Smooth muscle cell (in vitro differentiated cells): ENCODE measurements at regions not wholly inside any gene's neighbourhood (a gene's known extent, or its start where the extent isn't known, plus 50 kb on each side); places are given as distances from the start of the nearest gene placed in this dataset.
"Not testable (repeated sequence)": the region's sequence is repeated elsewhere in the genome, so short reads cannot be mapped to it uniquely, and the experiment has no call there.

ENCODE experiments used
- DNase-seq: peaks from one replicate; lab custom pipeline; 2025; ENCODE audit not compliant: unreplicated experiment; lab: John Stamatoyannopoulos, UW
- H2AFZ ChIP-seq: fragments of 200-600 bp; sonication (generic); 2 replicates; pipeline ENCODE4 v1.6.0; 2016; ENCODE audit warnings: antibody characterized with exemption, low read depth, mild to moderate bottlenecking
- H3F3A ChIP-seq: fragments of 200-600 bp; sonication (generic); 2 replicates; pipeline ENCODE4 v1.6.0; 2017; ENCODE audit warnings: antibody characterized with exemption, low read depth
- H3K27ac ChIP-seq: fragments of 200-600 bp; sonication (generic); 2 replicates; pipeline ENCODE4 v1.5.1; 2016; ENCODE audit warnings: low read depth, mild to moderate bottlenecking
- H3K27me3 ChIP-seq: fragments of 200-600 bp; sonication (generic); 2 replicates; pipeline ENCODE4 v1.6.1; 2016; ENCODE audit warnings: low read depth, mild to moderate bottlenecking
- H3K36me3 ChIP-seq: fragments of 200-600 bp; sonication (generic); 2 replicates; pipeline ENCODE4 v1.5.1; 2016; ENCODE audit warnings: low read depth
- H3K4me1 ChIP-seq: fragments of 200-600 bp; sonication (generic); 2 replicates; pipeline ENCODE4 v1.5.1; 2016; ENCODE audit warnings: low read depth
- H3K4me2 ChIP-seq: fragments of 200-600 bp; sonication (generic); 2 replicates; pipeline ENCODE4 v1.6.0; 2016; ENCODE audit warnings: mild to moderate bottlenecking
- H3K4me3 ChIP-seq: fragments of 200-600 bp; sonication (generic); 2 replicates; pipeline ENCODE4 v1.5.1; 2016; ENCODE audit warnings: mild to moderate bottlenecking
- H3K79me2 ChIP-seq: fragments of 200-600 bp; sonication (generic); 2 replicates; pipeline ENCODE4 v1.6.0; 2016; ENCODE audit warnings: low read depth, mild to moderate bottlenecking
- H3K9ac ChIP-seq: fragments of 200-600 bp; sonication (generic); 2 replicates; pipeline ENCODE4 v1.6.0; 2016; ENCODE audit warnings: low read depth
- H3K9me3 ChIP-seq: fragments of 200-600 bp; sonication (generic); replicated peaks from 2 replicates; pipeline ENCODE4 v1.5.1; 2016; ENCODE audit warnings: low read depth
- H4K20me1 ChIP-seq: fragments of 200-600 bp; sonication (generic); 2 replicates; pipeline ENCODE4 v1.6.0; 2016; ENCODE audit warnings: low read depth
- CTCF ChIP-seq: fragments of 200-600 bp; sonication (generic); IDR thresholded peaks from 2 replicates; pipeline ENCODE4 v1.5.1; 2017; ENCODE audit warnings: borderline replicate concordance, mild to moderate bottlenecking, antibody characterized with exemption; ENCODE audit not compliant: insufficient read depth, poor library complexity, severe bottlenecking
- WGBS: methylation state at CpG from one replicate; pipeline ENCODE4 v1.1.7; 2016; ENCODE audit warnings: low lambda C conversion rate; 5-methylcytosine and 5-hydroxymethylcytosine counted together

GRCh38 chr16:17034477-17035252, 436.1 kb downstream of the XYLT1 start:
- no peak for TF ChIP-seq CTCF
- H3K27ac ChIP-seq: no peak overlapping the region
- no peak overlapping the region for H3K4me2 ChIP-seq
- no peak overlapping the region for H2AFZ ChIP-seq
- 73% methylated on average over 1 of the region's 1 CpG for WGBS
- H3F3A ChIP-seq: no peaks in the 10 kb centered on the region
- no peak overlapping the region for H3K4me3 ChIP-seq
- no peaks in the 10 kb centered on the region for H3K79me2 ChIP-seq
- H3K4me1 ChIP-seq: no peaks in the 10 kb centered on the region
- no peaks in the 10 kb centered on the region for H4K20me1 ChIP-seq
- H3K27me3 ChIP-seq: no peaks in the 10 kb centered on the region
- no peak overlapping the region for H3K9ac ChIP-seq
- H3K9me3 ChIP-seq: no peaks in the 10 kb centered on the region
- DNase-seq: no peak
- H3K36me3 ChIP-seq: no peaks in the 10 kb centered on the region

GRCh38 chr16:17037499-17037898, 433.3 kb downstream of the XYLT1 start:
- H3K36me3 ChIP-seq: no peaks in the 10 kb centered on the region
- 75% methylated on average over 5 of the region's 5 CpGs for WGBS

GRCh38 chr16:17038415-17038814, 432.3 kb downstream of the XYLT1 start:
- Histone ChIP-seq H3K36me3 (no peaks in the 10 kb centered on the region), H3F3A (no peaks in the 10 kb centered on the region), H3K9me3 (no peaks in the 10 kb centered on the region), H3K9ac (no peak overlapping the region), H3K4me1 (no peaks in the 10 kb centered on the region), H3K27ac (no peak overlapping the region), H3K27me3 (peaks cover 5% of the 10 kb centered on the region), H3K4me3 (no peak overlapping the region), H3K79me2 (no peaks in the 10 kb centered on the region), H2AFZ (no peak overlapping the region), H4K20me1 (no peaks in the 10 kb centered on the region), H3K4me2 (no peak overlapping the region)
- no peak for TF ChIP-seq CTCF
- DNase-seq: no peak
- 89% methylated on average over 5 of the region's 5 CpGs for WGBS

More at GRCh38 chr16:17037499-17037898, 433.3 kb downstream of the XYLT1 start:
- DNase-seq: no peak
- TF ChIP-seq CTCF: no peak
- Histone ChIP-seq H3K9ac (no peak overlapping the region), H3K79me2 (no peaks in the 10 kb centered on the region), H3K27me3 (peaks cover 5% of the 10 kb centered on the region), H3K4me1 (no peaks in the 10 kb centered on the region), H3K4me2 (no peak overlapping the region), H3K27ac (no peak overlapping the region), H3K9me3 (no peaks in the 10 kb centered on the region), H3F3A (no peaks in the 10 kb centered on the region), H3K4me3 (no peak overlapping the region), H2AFZ (no peak overlapping the region), H4K20me1 (no peaks in the 10 kb centered on the region)

GRCh38 chr16:17049109-17049508, 421.7 kb downstream of the XYLT1 start:
- 88% methylated on average over 2 of the region's 2 CpGs for WGBS

More at GRCh38 chr16:17049109-17049508, 421.7 kb downstream of the XYLT1 start:
- H4K20me1 ChIP-seq, H3K9me3 ChIP-seq, H3K27me3 ChIP-seq, DNase-seq, H3K4me3 ChIP-seq, H2AFZ ChIP-seq, H3K79me2 ChIP-seq, H3K27ac ChIP-seq, H3F3A ChIP-seq, H3K4me2 ChIP-seq, H3K4me1 ChIP-seq, H3K36me3 ChIP-seq, H3K9ac ChIP-seq: not testable (repeated sequence)
